ENCODE measurements at regions not wholly inside any gene's neighbourhood (a gene's known extent, or its start where the extent isn't known, plus 50 kb on each side); places are given as distances from the start of the nearest gene placed in this dataset.

DNA sequence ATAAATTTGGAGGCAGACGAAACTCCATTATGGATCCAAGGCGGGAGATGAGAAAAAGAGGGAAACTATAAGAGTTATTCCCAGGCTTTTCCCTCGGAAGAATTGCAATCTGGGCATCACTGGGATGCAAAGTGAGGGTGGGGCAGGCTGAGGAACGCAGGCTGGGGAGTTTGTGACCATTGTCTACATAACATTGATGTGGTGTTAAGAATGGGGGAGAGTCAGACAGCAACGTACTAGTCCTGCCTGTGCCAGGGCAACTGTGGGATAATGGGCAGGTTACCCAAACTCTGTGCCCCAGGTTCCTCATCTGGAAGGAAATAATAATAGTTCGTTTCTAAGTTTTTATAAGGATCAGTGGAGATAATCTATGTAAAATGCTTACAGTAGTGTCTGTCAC is 84.4 kb upstream of the SIX2 start:
- CTCF ChIA-PET, result no interaction called here
- H3K4me3 Mint-ChIP-seq, result no peak overlapping the region
- no peak for ATAC-seq (ENCODE audit: low read depth)
- no peak for DNase-seq
- peaks cover 20% of the 10 kb centered on the region for H3K27me3 Mint-ChIP-seq
- H3K36me3 Mint-ChIP-seq (ENCODE audit: low read depth), result no peaks in the 10 kb centered on the region
- no peak overlapping the region for H3K27ac Mint-ChIP-seq
- TF ChIP-seq, protein P1, sequence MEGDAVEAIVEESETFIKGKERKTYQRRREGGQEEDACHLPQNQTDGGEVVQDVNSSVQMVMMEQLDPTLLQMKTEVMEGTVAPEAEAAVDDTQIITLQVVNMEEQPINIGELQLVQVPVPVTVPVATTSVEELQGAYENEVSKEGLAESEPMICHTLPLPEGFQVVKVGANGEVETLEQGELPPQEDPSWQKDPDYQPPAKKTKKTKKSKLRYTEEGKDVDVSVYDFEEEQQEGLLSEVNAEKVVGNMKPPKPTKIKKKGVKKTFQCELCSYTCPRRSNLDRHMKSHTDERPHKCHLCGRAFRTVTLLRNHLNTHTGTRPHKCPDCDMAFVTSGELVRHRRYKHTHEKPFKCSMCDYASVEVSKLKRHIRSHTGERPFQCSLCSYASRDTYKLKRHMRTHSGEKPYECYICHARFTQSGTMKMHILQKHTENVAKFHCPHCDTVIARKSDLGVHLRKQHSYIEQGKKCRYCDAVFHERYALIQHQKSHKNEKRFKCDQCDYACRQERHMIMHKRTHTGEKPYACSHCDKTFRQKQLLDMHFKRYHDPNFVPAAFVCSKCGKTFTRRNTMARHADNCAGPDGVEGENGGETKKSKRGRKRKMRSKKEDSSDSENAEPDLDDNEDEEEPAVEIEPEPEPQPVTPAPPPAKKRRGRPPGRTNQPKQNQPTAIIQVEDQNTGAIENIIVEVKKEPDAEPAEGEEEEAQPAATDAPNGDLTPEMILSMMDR (IDR thresholded peaks at IDR 0.05), result no peak
- H3K4me1 Mint-ChIP-seq, result no peaks in the 10 kb centered on the region
- H3K9me3 Mint-ChIP-seq, result no peaks in the 10 kb centered on the region
- intact Hi-C loops (cut with micrococcal nuclease), result no loop called here
- POLR2A ChIA-PET, result no interaction called here

DNA sequence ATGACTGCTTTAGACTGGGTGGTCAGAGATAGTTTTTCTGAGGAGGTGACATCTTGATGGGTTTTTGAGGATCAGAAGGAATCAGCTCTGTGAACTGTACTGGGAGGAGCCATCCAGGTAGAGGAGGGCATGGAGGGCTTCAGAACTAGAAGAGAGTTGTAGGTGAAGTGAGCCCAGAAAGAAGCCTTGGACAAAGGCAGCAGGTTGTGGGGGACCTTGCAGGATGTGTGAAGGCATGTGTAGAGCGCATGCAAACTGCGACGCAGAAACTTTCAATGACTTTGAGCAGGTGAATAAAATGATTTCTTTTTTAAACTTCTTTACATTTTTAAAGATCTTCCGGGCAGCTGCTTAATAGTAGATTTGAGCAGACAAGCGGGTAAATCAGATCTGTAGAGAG is 83.9 kb upstream of the SIX2 start:
- no peaks in the 10 kb centered on the region for H3K36me3 Mint-ChIP-seq (ENCODE audit: low read depth)
- intact Hi-C loops (cut with micrococcal nuclease), result no loop called here
- TF ChIP-seq, protein P1 (IDR thresholded peaks at IDR 0.05), result no peak
- CTCF ChIA-PET, result no interaction called here
- ATAC-seq (ENCODE audit: low read depth) (no peak), DNase-seq (no peak)
- POLR2A ChIA-PET, result no interaction called here
- H3K9me3 Mint-ChIP-seq, result no peaks in the 10 kb centered on the region
- H3K4me1 Mint-ChIP-seq, result no peaks in the 10 kb centered on the region
- peaks cover 20% of the 10 kb centered on the region for H3K27me3 Mint-ChIP-seq
- H3K27ac Mint-ChIP-seq, result no peak overlapping the region
- no peak overlapping the region for H3K4me3 Mint-ChIP-seq

DNA sequence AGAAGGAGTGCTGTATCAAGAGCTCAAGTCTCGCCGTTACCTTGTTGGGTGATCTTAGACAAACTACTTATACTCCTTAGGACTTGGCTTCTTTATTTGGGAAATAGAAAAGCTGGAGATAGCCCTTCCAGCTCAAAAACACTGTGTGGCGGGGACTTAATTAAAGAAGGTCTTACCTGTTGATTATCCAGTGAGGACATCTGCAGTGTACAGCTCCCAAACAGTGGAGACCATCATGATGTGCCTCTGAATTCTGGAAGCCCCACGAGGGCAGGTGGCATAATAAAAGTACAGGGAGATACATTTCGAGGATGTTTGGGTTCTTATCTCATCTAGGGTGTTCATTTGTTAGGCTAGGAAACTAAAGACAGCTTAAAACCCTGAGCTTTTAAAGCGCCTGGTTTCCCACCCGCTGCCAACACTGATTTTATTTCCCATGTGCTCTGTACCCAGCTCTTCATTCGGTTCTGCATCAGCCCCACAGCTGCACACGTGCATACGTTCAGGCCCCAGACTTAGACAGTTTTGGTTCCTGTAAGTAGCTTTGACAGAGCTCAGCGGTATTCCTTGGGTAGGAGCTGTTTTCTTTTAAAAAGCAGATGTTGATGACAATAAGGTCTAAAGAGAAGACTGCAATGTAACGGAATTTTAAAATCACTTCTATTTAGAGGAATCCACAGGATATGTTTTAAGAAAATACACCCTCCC is 80.5 kb upstream of the SIX2 start:
- DNase-seq (no peak), ATAC-seq (ENCODE audit: low read depth) (no peak)
- H3K4me3 Mint-ChIP-seq, result no peak overlapping the region
- H3K9me3 Mint-ChIP-seq, result peaks cover 5% of the 10 kb centered on the region
- intact Hi-C loops (cut with micrococcal nuclease), result no loop called here
- H3K27me3 Mint-ChIP-seq, result peaks cover 19% of the 10 kb centered on the region
- TF ChIP-seq, protein P1 (IDR thresholded peaks at IDR 0.05), result no peak
- H3K27ac Mint-ChIP-seq, result no peak overlapping the region
- ChIA-PET POLR2A (no interaction called here), CTCF (no interaction called here)
- H3K36me3 Mint-ChIP-seq (ENCODE audit: low read depth), result no peaks in the 10 kb centered on the region
- H3K4me1 Mint-ChIP-seq, result no peaks in the 10 kb centered on the region

DNA sequence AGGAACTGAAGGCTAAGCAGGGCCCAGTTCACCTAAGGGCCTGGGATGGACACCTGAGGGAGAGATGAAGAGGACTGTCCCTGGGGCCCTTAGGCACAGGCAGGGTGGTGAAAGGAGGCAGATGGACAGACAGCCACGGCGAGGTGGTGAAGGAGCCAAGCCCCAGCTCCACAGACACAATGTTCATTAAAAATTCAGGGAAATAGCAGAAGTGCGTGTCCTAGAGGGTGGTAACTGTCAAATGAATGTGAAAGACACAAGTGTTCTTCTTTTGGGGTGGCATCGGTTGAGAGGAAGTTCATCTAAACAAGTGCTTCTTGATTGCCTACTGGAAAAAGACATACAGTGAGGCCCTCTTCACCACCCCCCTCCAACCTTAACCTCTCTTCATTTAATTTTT is 76.2 kb upstream of the SIX2 start:
- no peak for ATAC-seq (ENCODE audit: low read depth)
- H3K4me3 Mint-ChIP-seq, result no peak overlapping the region
- H3K9me3 Mint-ChIP-seq, result peaks cover 5% of the 10 kb centered on the region
- no peak overlapping the region for H3K27ac Mint-ChIP-seq
- POLR2A ChIA-PET, result no interaction called here
- TF ChIP-seq, protein P1 (IDR thresholded peaks at IDR 0.05), result no peak
- intact Hi-C loops (cut with micrococcal nuclease), result no loop called here
- CTCF ChIA-PET, result no interaction called here
- no peaks in the 10 kb centered on the region for H3K36me3 Mint-ChIP-seq (ENCODE audit: low read depth)
- no peak for DNase-seq
- H3K4me1 Mint-ChIP-seq, result no peaks in the 10 kb centered on the region
- H3K27me3 Mint-ChIP-seq, result peaks cover 5% of the 10 kb centered on the region

DNA sequence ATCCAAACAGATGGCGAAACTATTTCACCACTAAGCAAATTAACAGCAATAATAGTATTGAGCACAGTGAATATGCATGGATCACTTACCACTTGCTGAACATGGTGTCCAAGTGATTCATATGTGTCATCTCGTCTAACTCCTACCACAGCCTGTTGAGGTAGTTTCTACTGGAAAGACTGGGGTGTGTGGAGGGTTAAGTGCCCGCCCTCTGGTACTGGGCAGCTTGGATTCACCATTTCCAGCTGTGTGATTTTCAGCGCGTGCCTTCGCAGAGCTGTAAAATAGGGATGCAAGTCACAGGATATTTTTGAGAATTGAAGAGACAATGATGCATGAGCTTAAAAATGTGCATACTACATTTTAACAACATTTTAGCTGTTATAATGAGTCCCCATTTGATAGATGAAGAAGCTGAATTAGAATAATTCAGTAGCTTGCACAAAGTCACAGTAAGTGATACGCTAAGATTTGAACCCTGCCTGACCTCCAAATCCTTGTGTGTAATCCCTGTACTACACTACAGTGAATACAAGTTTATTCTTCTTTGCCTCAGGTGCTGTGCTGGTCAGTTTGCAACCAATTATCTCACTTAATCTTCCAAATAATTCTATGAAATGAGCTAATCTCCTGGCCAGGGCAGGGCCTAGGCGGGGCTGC is 75.2 kb upstream of the SIX2 start:
- POLR2A ChIA-PET, result no interaction called here
- CTCF ChIA-PET, result no interaction called here
- no peak for DNase-seq
- H3K36me3 Mint-ChIP-seq (ENCODE audit: low read depth), result no peaks in the 10 kb centered on the region
- H3K9me3 Mint-ChIP-seq, result peaks cover 5% of the 10 kb centered on the region
- no peak for ATAC-seq (ENCODE audit: low read depth)
- no peaks in the 10 kb centered on the region for H3K4me1 Mint-ChIP-seq
- TF ChIP-seq, protein P1 (IDR thresholded peaks at IDR 0.05), result no peak
- no peak overlapping the region for H3K4me3 Mint-ChIP-seq
- peaks cover 4% of the 10 kb centered on the region for H3K27me3 Mint-ChIP-seq
- H3K27ac Mint-ChIP-seq, result no peak overlapping the region
- intact Hi-C loops (cut with micrococcal nuclease), result no loop called here
